SK-N-MC (cell line): ENCODE measurements at regions not wholly inside any gene's neighbourhood (a gene's known extent, or its start where the extent isn't known, plus 50 kb on each side); places are given as distances from the start of the nearest gene placed in this dataset.

Source experiments
- EZH2 ChIP-seq: fragments of 200-600 bp; sonication (generic); IDR thresholded peaks from one replicate; pipeline ENCODE4 v1.6.1; 2017; ENCODE audit warnings: antibody characterized with exemption
- POLR2AphosphoS5 ChIP-seq: IDR thresholded peaks from 2 replicates; pipeline ENCODE4 v1.6.1; 2012; ENCODE audit warnings: mild to moderate bottlenecking, low read depth, low read length, borderline replicate concordance

DNA sequence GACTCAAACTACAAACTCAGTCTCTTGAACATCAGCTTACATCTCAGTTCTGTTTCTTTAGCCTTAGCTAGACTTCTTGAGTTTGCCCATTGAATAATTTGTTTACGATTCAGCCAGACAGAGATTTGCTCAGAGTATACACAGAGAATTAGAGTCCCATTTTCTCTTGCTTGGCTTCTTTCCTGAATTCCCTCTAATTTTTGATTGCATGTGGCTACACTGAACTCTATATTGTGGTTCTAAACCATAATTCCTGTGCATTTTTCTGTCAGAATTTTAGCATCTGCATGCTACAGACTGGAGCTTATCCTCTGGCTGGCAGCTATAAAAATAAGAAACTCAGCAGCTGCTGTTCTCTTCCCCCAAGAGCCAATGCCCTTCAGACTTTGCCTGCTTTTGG is 354.9 kb downstream of the MDFIC start:
- TF ChIP-seq EZH2 = no peak
- TF ChIP-seq POLR2AphosphoS5 = no peak
